Stomach smooth muscle (tissue), 2 donors: ENCODE measurements at regions not wholly inside any gene's neighbourhood (a gene's known extent, or its start where the extent isn't known, plus 50 kb on each side); places are given as distances from the start of the nearest gene placed in this dataset.
A peak's percentile ranks its signal among the peaks of the same experiment; 100 is the strongest.

ENCODE experiments used
- H3K27ac ChIP-seq: one replicate; pipeline ENCODE4 v1.7.0; 2013; ENCODE audit warnings: mild to moderate bottlenecking, low read length, inconsistent platforms
- H3K27me3 ChIP-seq, 2 donors: one replicate each; pipeline ENCODE4 v1.7.0; 2013; ENCODE audit warnings: low read length in 2 of 2; ENCODE audit not compliant: insufficient read depth in 2 of 2, control insufficient read depth in 1 of 2
- H3K36me3 ChIP-seq, 2 donors: one replicate each; pipeline ENCODE4 v1.7.0; 2013; ENCODE audit warnings: low read length in 2 of 2; ENCODE audit not compliant: control insufficient read depth in 2 of 2, insufficient read depth in 2 of 2
- H3K4me1 ChIP-seq: one replicate; pipeline ENCODE4 v1.7.0; 2013; ENCODE audit warnings: low read length; ENCODE audit not compliant: control insufficient read depth, insufficient read depth
- H3K4me3 ChIP-seq, 2 donors: one replicate each; pipeline ENCODE4 v1.7.0; 2013; ENCODE audit warnings: low read length in 2 of 2
- H3K9ac ChIP-seq, 2 donors: one replicate each; pipeline ENCODE4 v1.7.0; 2013; ENCODE audit warnings: low read length in 2 of 2, mild to moderate bottlenecking in 1 of 2
- H3K9me3 ChIP-seq, 2 donors: one replicate each; pipeline ENCODE4 v1.7.0; 2013; ENCODE audit warnings: low read length in 2 of 2; ENCODE audit not compliant: control insufficient read depth in 2 of 2
- donor health status: healthy.
- donor health status: Pancreatic carcinoma.

DNA sequence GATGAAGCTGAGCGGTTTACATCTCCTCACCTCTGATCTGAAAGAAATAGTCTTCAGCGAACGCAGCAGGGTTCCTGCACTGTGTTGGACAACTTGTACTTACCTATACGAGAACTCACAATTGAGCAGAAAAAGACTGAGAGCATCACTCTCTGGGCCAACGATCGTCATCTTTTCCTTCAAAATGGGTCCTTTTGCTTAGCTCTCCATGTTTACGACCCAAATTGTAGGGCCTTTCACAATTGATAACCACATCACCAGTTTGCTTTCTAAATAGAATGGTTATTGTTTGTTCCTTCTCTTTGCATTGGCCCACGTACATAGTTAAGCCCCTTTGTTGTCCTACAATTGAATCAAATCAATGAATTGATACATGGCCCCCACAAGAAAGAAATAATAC, 110.0 kb upstream of the DMRT1 start:
- H3K9me3 ChIP-seq, result no peaks in the 10 kb centered on the region
- H3K9ac ChIP-seq, result no peak overlapping the region
- H3K27me3 ChIP-seq, result no peaks in the 10 kb centered on the region
- no peak overlapping the region for H3K4me3 ChIP-seq
- peaks cover 19% of the 10 kb centered on the region for H3K4me1 ChIP-seq
- no peak overlapping the region for H3K27ac ChIP-seq
- peaks cover 9 to 17% of the 10 kb centered on the region in 2 donors for H3K36me3 ChIP-seq

- Histone ChIP-seq H3K27ac (peak overlapping the region; percentile 53), H3K9ac (no peak overlapping the region), H3K9me3 (no peaks in the 10 kb centered on the region), H3K4me3 (peak overlapping the region; percentile 20 to 44), H3K4me1 (peaks cover 45% of the 10 kb centered on the region), H3K36me3 (peaks cover 9 to 19% of the 10 kb centered on the region in 2 donors), H3K27me3 (no peaks in the 10 kb centered on the region)
Measured at GRCh38 chr9:734831-735511, 106.5 kb upstream of the DMRT1 start.

- H3K9me3 ChIP-seq, result no peaks in the 10 kb centered on the region
- H3K4me1 ChIP-seq, result peaks cover 48% of the 10 kb centered on the region
- H3K4me3 ChIP-seq, result no peak overlapping the region
- peak overlapping the region; percentile 10 to 42 for H3K9ac ChIP-seq
- H3K27me3 ChIP-seq, result no peaks in the 10 kb centered on the region
- H3K27ac ChIP-seq, result peak overlapping the region; percentile 84
- peaks cover 17 to 28% of the 10 kb centered on the region in 2 donors for H3K36me3 ChIP-seq
Measured at GRCh38 chr9:737400-738120, 103.9 kb upstream of the DMRT1 start.

DNA sequence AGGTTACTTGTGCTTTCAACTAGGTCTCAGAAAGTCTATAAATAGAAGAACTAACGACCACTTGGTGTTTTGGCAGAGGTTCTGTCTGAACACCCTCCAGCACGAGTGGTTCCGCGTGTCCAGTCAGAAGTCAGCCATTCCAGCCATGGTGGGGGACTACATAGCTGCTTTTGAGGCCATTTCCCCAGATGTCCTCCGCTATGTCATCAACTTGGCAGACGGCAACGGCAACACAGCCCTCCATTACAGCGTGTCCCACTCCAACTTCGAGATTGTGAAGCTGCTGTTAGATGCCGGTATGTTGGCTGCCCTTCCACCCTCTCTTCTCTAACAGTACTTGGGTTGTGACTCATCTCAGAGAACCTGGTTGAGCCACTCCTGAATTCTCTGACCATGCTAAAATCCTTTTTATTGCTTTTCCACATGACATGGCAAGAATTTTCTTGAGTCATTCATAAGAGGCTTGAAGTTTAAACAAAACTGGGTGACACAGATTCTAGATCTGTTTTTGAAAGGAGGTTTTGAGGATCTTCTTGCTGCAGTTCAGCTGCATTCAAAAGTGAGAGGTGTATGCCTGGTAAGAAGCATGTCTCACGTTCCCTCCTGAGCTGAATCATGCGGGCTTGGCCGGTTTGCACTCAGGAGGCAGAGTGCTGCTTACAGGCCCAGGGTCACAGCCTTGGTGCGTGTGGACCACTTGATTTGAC, 103.1 kb upstream of the DMRT1 start:
- Histone ChIP-seq H3K4me1 (peaks cover 47% of the 10 kb centered on the region), H3K36me3 (peaks cover 22 to 31% of the 10 kb centered on the region in 2 donors), H3K27me3 (no peaks in the 10 kb centered on the region), H3K4me3 (peak overlapping the region in 1 of 2 donors; percentile 47), H3K9me3 (no peaks in the 10 kb centered on the region), H3K9ac (peak overlapping the region; percentile 10 to 42), H3K27ac (peak overlapping the region; percentile 84)

DNA sequence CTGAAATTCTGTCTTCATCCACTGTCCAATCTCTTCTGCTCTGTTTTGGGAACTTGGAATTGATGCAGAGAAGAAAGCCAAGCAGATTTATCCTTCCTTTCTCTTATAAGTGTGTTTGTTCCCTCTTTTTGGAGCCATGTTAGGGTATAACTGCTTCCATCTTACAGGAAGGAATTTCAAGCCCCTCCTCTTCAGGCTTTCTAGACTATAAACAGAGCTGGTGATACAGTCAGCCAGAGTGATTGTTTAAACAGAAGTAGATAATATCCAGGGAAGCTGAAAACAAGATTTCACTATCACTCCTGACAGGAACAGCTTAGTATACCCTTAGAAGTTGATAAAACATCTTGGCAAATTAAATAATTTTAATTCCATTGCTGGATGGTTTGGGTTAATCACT, 102.1 kb upstream of the DMRT1 start:
- no peak overlapping the region for H3K9ac ChIP-seq
- H3K27me3 ChIP-seq, result no peaks in the 10 kb centered on the region
- no peak overlapping the region for H3K4me3 ChIP-seq
- H3K36me3 ChIP-seq, result peaks cover 26 to 34% of the 10 kb centered on the region in 2 donors
- peaks cover 45% of the 10 kb centered on the region for H3K4me1 ChIP-seq
- H3K27ac ChIP-seq, result no peak overlapping the region
- no peaks in the 10 kb centered on the region for H3K9me3 ChIP-seq

DNA sequence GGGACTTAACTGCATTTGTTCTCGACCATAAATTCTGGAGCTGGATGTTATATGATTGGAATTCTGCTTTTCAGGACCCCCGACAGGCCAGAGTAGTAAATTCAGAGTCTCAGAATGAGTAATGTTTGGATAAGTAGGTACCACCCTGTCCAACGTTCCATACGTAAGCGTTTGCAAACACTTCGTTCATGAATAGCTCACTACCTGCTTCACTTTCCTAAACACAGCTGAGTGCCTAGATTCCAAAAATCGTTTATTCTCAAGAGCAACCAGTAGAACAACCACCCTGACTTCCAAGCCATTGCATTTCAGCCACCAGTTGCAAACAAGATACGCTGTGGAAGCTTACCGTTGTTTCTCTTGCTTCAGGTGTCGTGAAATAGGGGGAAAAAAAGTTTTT, 101.3 kb upstream of the DMRT1 start:
- Histone ChIP-seq H3K9me3 (no peaks in the 10 kb centered on the region), H3K4me1 (peaks cover 48% of the 10 kb centered on the region), H3K4me3 (no peak overlapping the region), H3K36me3 (peaks cover 26 to 38% of the 10 kb centered on the region in 2 donors), H3K27me3 (no peaks in the 10 kb centered on the region), H3K27ac (no peak overlapping the region), H3K9ac (no peak overlapping the region)

DNA sequence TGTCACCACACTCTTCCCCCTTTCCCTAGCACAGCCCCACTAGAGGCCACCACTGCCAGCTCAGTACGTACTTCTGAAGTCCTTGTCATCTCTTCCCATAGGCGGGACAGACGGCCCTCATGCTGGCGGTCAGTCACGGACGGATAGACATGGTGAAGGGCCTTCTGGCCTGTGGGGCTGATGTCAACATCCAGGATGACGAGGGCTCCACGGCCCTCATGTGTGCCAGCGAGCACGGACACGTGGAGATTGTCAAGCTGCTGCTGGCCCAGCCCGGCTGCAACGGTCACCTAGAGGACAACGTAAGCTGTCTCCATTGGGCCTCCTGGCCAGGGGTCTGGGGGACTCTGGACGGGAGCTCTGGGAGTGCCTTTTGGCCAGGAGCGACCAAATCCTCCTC, 99.4 kb upstream of the DMRT1 start:
- H3K27ac ChIP-seq, result no peak overlapping the region
- peaks cover 46% of the 10 kb centered on the region for H3K4me1 ChIP-seq

DNA sequence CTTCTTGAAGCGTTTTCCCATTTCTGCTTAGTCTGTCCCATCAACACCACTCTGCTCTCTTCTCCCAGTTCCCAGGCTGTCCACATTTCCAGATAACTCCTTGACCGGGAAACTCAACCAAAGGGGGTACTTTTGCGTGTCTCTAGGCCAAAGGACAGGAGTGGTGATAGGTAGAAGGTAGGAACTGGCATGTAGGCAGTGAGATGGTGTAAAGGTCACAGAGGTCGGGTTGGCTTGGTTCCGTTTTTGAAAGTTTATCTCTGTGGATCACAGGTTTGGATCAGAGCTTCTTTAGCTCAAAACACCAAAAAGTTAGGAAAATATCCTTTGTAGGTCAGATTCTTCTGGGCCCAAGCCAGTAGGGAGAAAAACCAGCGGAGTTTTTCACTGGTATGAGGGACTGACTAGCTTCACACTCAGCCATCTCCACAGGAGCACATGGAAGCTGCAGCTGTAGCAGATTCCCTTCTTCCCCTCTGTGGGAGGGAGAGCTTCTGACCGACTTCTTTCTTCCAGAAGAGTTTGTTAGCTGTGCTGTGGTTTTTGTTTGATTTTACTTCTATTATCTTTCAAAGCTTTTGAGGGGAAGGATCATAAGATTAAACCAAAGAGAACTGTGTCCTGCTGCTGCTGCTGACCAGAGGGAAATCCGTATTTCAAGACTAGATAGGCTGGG, 98.4 kb upstream of the DMRT1 start:
- H3K9me3 ChIP-seq, result no peaks in the 10 kb centered on the region
- H3K4me3 ChIP-seq, result no peak overlapping the region
- peaks cover 42% of the 10 kb centered on the region for H3K4me1 ChIP-seq
- no peak overlapping the region for H3K27ac ChIP-seq
- H3K36me3 ChIP-seq, result peaks cover 26 to 38% of the 10 kb centered on the region in 2 donors
- H3K9ac ChIP-seq, result no peak overlapping the region
- H3K27me3 ChIP-seq, result no peaks in the 10 kb centered on the region

More for the DNA sequence above, 99.4 kb upstream of the DMRT1 start:
- H3K9me3 ChIP-seq, result no peaks in the 10 kb centered on the region
- no peaks in the 10 kb centered on the region for H3K27me3 ChIP-seq
- H3K4me3 ChIP-seq, result no peak overlapping the region
- H3K9ac ChIP-seq, result no peak overlapping the region
- H3K36me3 ChIP-seq, result peaks cover 26 to 38% of the 10 kb centered on the region in 2 donors

GRCh38 chr9:744046-744712, 97.3 kb upstream of the DMRT1 start:
- peak overlapping the region; percentile 85 for H3K27ac ChIP-seq
- no peaks in the 10 kb centered on the region for H3K27me3 ChIP-seq
- peaks cover 26 to 38% of the 10 kb centered on the region in 2 donors for H3K36me3 ChIP-seq
- H3K9me3 ChIP-seq, result no peaks in the 10 kb centered on the region
- no peak overlapping the region for H3K9ac ChIP-seq
- peaks cover 32% of the 10 kb centered on the region for H3K4me1 ChIP-seq
- peak overlapping the region in 1 of 2 donors; percentile 23 for H3K4me3 ChIP-seq
